CD14-positive monocyte (primary cell): ENCODE measurements at regions not wholly inside any gene's neighbourhood (a gene's known extent, or its start where the extent isn't known, plus 50 kb on each side); places are given as distances from the start of the nearest gene placed in this dataset.

Experiments
- DNase-seq, 3 donors: peaks; one replicate each; pipeline ENCODE4 v3.0.0-alpha.2; 2011 to 2022
- H2AFZ ChIP-seq: 2 replicates; pipeline ENCODE4 v1.6.0; 2012; ENCODE audit warnings: mild to moderate bottlenecking, low read depth, low read length, inconsistent platforms; ENCODE audit not compliant: insufficient read depth, poor library complexity, severe bottlenecking
- H3K27ac ChIP-seq, 2 donors: 1 replicate in 1 of 2; 2 replicates in 1 of 2; pipeline ENCODE4 v1.5.1; 2012 to 2013; ENCODE audit warnings: low read length in 2 of 2, control low read depth in 1 of 2, inconsistent platforms in 1 of 2, low read depth in 1 of 2, mild to moderate bottlenecking in 1 of 2
- H3K27me3 ChIP-seq, 2 donors: one replicate each; pipeline versions ENCODE4 v1.6.0 to v1.6.1; 2011 to 2013; ENCODE audit warnings: low read length in 2 of 2; ENCODE audit not compliant: control insufficient read depth in 2 of 2, insufficient read depth in 2 of 2
- H3K36me3 ChIP-seq, 2 donors: replicated peaks in 1 of 2; 1 replicate in 1 of 2; 2 replicates in 1 of 2; pipeline versions ENCODE4 v1.5.1 to v1.6.1; 2012 to 2013; ENCODE audit warnings: low read length in 2 of 2, control low read depth in 1 of 2, inconsistent platforms in 1 of 2, mild to moderate bottlenecking in 1 of 2; ENCODE audit not compliant: insufficient read depth in 2 of 2, control insufficient read depth in 1 of 2
- H3K4me1 ChIP-seq, 2 donors: 1 replicate in 1 of 2; 2 replicates in 1 of 2; pipeline versions ENCODE4 v1.5.1 to v1.6.1; 2012 to 2013; ENCODE audit warnings: low read length in 2 of 2, control low read depth in 1 of 2, inconsistent platforms in 1 of 2, mild to moderate bottlenecking in 1 of 2, moderate library complexity in 1 of 2; ENCODE audit not compliant: insufficient read depth in 2 of 2, control insufficient read depth in 1 of 2
- H3K4me2 ChIP-seq: replicated peaks from 2 replicates; pipeline ENCODE3; 2012; ENCODE audit warnings: low read length, moderate library complexity, mild to moderate bottlenecking; ENCODE audit not compliant: poor library complexity, severe bottlenecking; ENCODE audit errors: extremely low read depth
- H3K4me3 ChIP-seq, 3 experiments: fragments of 200-600 bp in 1 of 3; sonication (generic) in 1 of 3; replicated peaks in 1 of 3; 1 replicate in 2 of 3; 2 replicates in 1 of 3; pipeline ENCODE4 v1.5.1; 2011 to 2013; ENCODE audit warnings: low read length in 3 of 3, mild to moderate bottlenecking in 3 of 3, control low read depth in 2 of 3, low read depth in 2 of 3, inconsistent platforms in 1 of 3, moderate library complexity in 1 of 3
- H3K79me2 ChIP-seq: 2 replicates; pipeline ENCODE4 v1.6.0; 2012; ENCODE audit warnings: mild to moderate bottlenecking, control low read depth, inconsistent platforms, low read length, moderate library complexity; ENCODE audit not compliant: insufficient read depth
- H3K9ac ChIP-seq: 2 replicates; pipeline ENCODE4 v1.6.0; 2017; ENCODE audit warnings: low read length, mild to moderate bottlenecking; ENCODE audit not compliant: insufficient read depth, poor library complexity, severe bottlenecking
- H3K9me3 ChIP-seq, 2 donors: replicated peaks in 1 of 2; 1 replicate in 1 of 2; 2 replicates in 1 of 2; pipeline versions ENCODE4 v1.5.1 to v1.6.1; 2012 to 2013; ENCODE audit warnings: low read length in 2 of 2, control low read depth in 1 of 2; ENCODE audit not compliant: control insufficient read depth in 1 of 2, insufficient read depth in 1 of 2
- H4K20me1 ChIP-seq: 2 replicates; pipeline ENCODE4 v1.6.0; 2012; ENCODE audit warnings: mild to moderate bottlenecking, low read length, control low read depth, moderate library complexity; ENCODE audit not compliant: insufficient read depth
- H3K27ac Mint-ChIP-seq, 7 donors: one replicate each; pipeline ENCODE4 v1.8.0; 2020; ENCODE audit warnings: mild to moderate bottlenecking in 7 of 7, mixed read lengths in 7 of 7, moderate library complexity in 6 of 7, inconsistent platforms in 2 of 7
- H3K27me3 Mint-ChIP-seq, 3 donors: one replicate each; pipeline ENCODE4 v1.8.0; 2021 to 2022; ENCODE audit warnings: low read depth in 3 of 3, mild to moderate bottlenecking in 3 of 3, mixed read lengths in 3 of 3, moderate library complexity in 3 of 3, inconsistent platforms in 1 of 3
- H3K36me3 Mint-ChIP-seq, 2 donors: one replicate each; pipeline ENCODE4 v1.8.0; 2020; ENCODE audit warnings: mixed read lengths in 2 of 2, inconsistent platforms in 1 of 2, mild to moderate bottlenecking in 1 of 2
- H3K4me1 Mint-ChIP-seq: one replicate; pipeline ENCODE4 v1.8.0; 2020; ENCODE audit warnings: mild to moderate bottlenecking, mixed read lengths
- H3K4me3 Mint-ChIP-seq, 2 donors: one replicate each; pipeline ENCODE4 v1.8.0; 2020; ENCODE audit warnings: mild to moderate bottlenecking in 2 of 2, mixed read lengths in 2 of 2, moderate library complexity in 1 of 2
- H3K9me3 Mint-ChIP-seq, 7 donors: one replicate each; pipeline ENCODE4 v1.8.0; 2020 to 2022; ENCODE audit warnings: mixed read lengths in 7 of 7, mild to moderate bottlenecking in 6 of 7, moderate library complexity in 6 of 7, inconsistent platforms in 2 of 7
- WGBS: methylation state at CpG from one replicate; pipeline ENCODE4 v1.1.5; 2013; ENCODE audit warnings: missing lambda C conversion rate; ENCODE audit not compliant: insufficient coverage; 5-methylcytosine and 5-hydroxymethylcytosine counted together
- intact Hi-C, 2 donors: fragments of 100-400 bp; cut with micrococcal nuclease; formaldehyde crosslinking; loops; one replicate each; pipeline versions ENCODE4 v1.15.0 to v1.15.1; 2023
- TF ChIP-seq, protein P1 (sequence below): fragments of 200-600 bp; IDR thresholded peaks from one replicate; pipeline ENCODE4 v1.8.0; 2022; ENCODE audit warnings: antibody characterized with exemption, mild to moderate bottlenecking

DNA sequence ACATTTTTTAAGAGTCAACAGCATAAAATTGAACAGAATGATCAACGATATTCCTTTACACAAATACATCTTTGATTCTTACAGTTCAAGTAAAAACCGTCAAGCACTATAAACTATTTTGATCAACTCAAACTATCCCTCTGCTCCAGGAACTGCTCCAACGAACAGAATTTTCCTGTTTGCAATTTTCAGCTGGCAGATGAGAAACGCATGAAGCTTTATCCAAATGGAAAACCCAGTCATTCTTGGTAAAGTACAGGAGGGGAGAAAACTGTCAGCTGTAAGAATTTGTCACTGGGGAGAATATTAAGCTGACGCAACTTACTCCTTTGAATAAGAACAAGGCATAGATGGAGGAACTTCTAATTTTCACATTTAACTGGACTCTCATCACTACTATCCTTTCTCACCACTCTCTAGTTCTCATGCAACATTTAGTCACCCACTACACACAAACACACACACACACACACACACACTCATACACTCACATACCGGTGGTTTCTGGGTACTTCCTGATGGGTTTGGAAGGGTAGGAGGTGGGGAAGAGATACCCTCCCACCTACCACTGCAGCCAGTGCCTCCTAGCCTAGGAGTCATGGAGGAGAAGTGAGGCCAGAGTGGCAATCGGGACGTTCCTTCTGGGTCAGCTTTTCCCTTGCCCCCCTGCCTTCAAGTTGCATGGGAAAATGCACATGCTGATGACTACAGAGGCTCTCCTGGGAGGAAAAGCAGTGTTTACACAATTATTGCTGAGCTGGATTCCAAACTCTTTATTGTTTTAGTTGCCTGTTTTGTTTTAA lies 54.0 kb upstream of the SPATS2L start:
- no peaks in the 10 kb centered on the region for H3K4me1 ChIP-seq
- no peak overlapping the region for H3K27ac Mint-ChIP-seq
- no peak overlapping the region for H2AFZ ChIP-seq
- TF ChIP-seq, protein P1, sequence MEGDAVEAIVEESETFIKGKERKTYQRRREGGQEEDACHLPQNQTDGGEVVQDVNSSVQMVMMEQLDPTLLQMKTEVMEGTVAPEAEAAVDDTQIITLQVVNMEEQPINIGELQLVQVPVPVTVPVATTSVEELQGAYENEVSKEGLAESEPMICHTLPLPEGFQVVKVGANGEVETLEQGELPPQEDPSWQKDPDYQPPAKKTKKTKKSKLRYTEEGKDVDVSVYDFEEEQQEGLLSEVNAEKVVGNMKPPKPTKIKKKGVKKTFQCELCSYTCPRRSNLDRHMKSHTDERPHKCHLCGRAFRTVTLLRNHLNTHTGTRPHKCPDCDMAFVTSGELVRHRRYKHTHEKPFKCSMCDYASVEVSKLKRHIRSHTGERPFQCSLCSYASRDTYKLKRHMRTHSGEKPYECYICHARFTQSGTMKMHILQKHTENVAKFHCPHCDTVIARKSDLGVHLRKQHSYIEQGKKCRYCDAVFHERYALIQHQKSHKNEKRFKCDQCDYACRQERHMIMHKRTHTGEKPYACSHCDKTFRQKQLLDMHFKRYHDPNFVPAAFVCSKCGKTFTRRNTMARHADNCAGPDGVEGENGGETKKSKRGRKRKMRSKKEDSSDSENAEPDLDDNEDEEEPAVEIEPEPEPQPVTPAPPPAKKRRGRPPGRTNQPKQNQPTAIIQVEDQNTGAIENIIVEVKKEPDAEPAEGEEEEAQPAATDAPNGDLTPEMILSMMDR: no peak
- no peaks in the 10 kb centered on the region for H4K20me1 ChIP-seq
- no peaks in the 10 kb centered on the region for H3K36me3 ChIP-seq
- intact Hi-C loops: no loop called here
- H3K9me3 ChIP-seq: no peaks in the 10 kb centered on the region
- no peak overlapping the region for H3K4me2 ChIP-seq
- 49% methylated on average over 4 of the region's 8 CpGs for WGBS
- H3K36me3 Mint-ChIP-seq: no peaks in the 10 kb centered on the region
- H3K4me1 Mint-ChIP-seq: peaks cover 8% of the 10 kb centered on the region
- H3K9ac ChIP-seq: no peak overlapping the region
- peaks cover 0 to 1% (median 0%) of the 10 kb centered on the region in 7 donors for H3K9me3 Mint-ChIP-seq
- no peak for DNase-seq
- no peak overlapping the region for H3K4me3 Mint-ChIP-seq
- H3K4me3 ChIP-seq: no peak overlapping the region
- no peak overlapping the region for H3K27ac ChIP-seq
- H3K79me2 ChIP-seq: no peaks in the 10 kb centered on the region
- H3K27me3 ChIP-seq: no peaks in the 10 kb centered on the region
- peaks cover 0 to 4% (median 3%) of the 10 kb centered on the region in 3 donors for H3K27me3 Mint-ChIP-seq

DNA sequence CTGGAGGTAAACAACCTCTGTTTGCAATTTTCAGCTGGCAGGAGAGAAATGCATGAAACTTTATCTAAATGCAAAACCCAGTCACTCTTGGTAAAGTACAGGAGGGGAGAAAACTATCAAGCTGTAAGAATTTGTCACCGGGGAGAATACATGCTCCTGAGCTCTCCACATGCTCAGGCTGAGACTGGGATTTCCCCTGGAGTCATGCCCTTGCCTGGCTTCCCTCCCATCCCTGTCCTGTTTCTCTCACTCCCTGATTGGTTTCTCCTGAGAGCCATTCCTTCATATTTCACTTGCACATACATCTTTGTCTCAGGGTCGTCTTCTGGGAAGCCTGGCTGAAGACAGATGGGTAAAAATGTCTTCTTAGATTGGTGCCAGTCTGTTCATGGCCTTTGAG lies 52.9 kb upstream of the SPATS2L start:
- H3K4me3 ChIP-seq: no peak overlapping the region
- no peaks in the 10 kb centered on the region for H3K4me1 ChIP-seq
- H3K9me3 ChIP-seq: no peaks in the 10 kb centered on the region
- Mint-ChIP-seq H3K27ac (no peak overlapping the region), H3K27me3 (peaks cover 0 to 4% (median 3%) of the 10 kb centered on the region in 3 donors), H3K36me3 (no peaks in the 10 kb centered on the region), H3K4me1 (peaks cover 8% of the 10 kb centered on the region), H3K4me3 (no peak overlapping the region), H3K9me3 (peaks cover 0 to 1% (median 0%) of the 10 kb centered on the region in 7 donors)
- no peak overlapping the region for H2AFZ ChIP-seq
- intact Hi-C loops: no loop called here
- no peak overlapping the region for H3K4me2 ChIP-seq
- H3K9ac ChIP-seq: no peak overlapping the region
- no peak overlapping the region for H3K27ac ChIP-seq
- TF ChIP-seq, protein P1: no peak
- no peaks in the 10 kb centered on the region for H4K20me1 ChIP-seq
- no peaks in the 10 kb centered on the region for H3K79me2 ChIP-seq
- WGBS: no CpG with 5 or more reads among the region's 2 CpGs
- no peaks in the 10 kb centered on the region for H3K36me3 ChIP-seq
- no peak for DNase-seq
- no peaks in the 10 kb centered on the region for H3K27me3 ChIP-seq
